Cardiac fibroblast (primary cell): ENCODE measurements at regions not wholly inside any gene's neighbourhood (a gene's known extent, or its start where the extent isn't known, plus 50 kb on each side); places are given as distances from the start of the nearest gene placed in this dataset.

Experiments
- DNase-seq, 2 donors: peaks; one replicate each; pipeline versions ENCODE4 v3.0.0 to v3.0.0-alpha.2; 2010; ENCODE audit warnings: low read depth in 2 of 2
- H3K4me3 ChIP-seq, 2 donors: replicated peaks in 1 of 2; 1 replicate in 1 of 2; 2 replicates in 1 of 2; pipeline ENCODE4 v1.5.1; 2011; ENCODE audit warnings: low read depth in 2 of 2, low read length in 2 of 2, mild to moderate bottlenecking in 2 of 2, moderate library complexity in 1 of 2
- CTCF ChIP-seq: IDR thresholded peaks from one replicate; pipeline ENCODE4 v1.5.1; 2011; ENCODE audit warnings: low read depth, mild to moderate bottlenecking, low read length, inconsistent platforms

GRCh38 chr20:10823585-10823984 lies 149.8 kb upstream of the JAG1 start:
- no peak for TF ChIP-seq CTCF

GRCh38 chr20:10824750-10825500 lies 151.1 kb upstream of the JAG1 start:
- no peak for TF ChIP-seq CTCF
- no peak overlapping the region for H3K4me3 ChIP-seq
- DNase-seq = no peak

More at GRCh38 chr20:10823585-10823984, 149.8 kb upstream of the JAG1 start:
- no peak overlapping the region for H3K4me3 ChIP-seq
- DNase-seq = no peak

GRCh38 chr20:10826111-10826510 lies 152.3 kb upstream of the JAG1 start:
- no peak for DNase-seq
- no peak for TF ChIP-seq CTCF
- H3K4me3 ChIP-seq = no peak overlapping the region

GRCh38 chr20:10828180-10828579 lies 154.4 kb upstream of the JAG1 start:
- no peak overlapping the region for H3K4me3 ChIP-seq
- TF ChIP-seq CTCF = no peak
- no peak for DNase-seq

- H3K4me3 ChIP-seq = no peak overlapping the region
- DNase-seq = peak in 1 of 2 donors; percentile 28
- TF ChIP-seq CTCF = no peak
Measured at GRCh38 chr20:10832141-10832540, 158.3 kb upstream of the JAG1 start.

GRCh38 chr20:10837901-10838300 lies 164.1 kb upstream of the JAG1 start:
- no peak for DNase-seq
- H3K4me3 ChIP-seq = no peak overlapping the region

More at GRCh38 chr20:10837901-10838300, 164.1 kb upstream of the JAG1 start:
- no peak for TF ChIP-seq CTCF
